GM12801 (cell line): ENCODE measurements at regions not wholly inside any gene's neighbourhood (a gene's known extent, or its start where the extent isn't known, plus 50 kb on each side); places are given as distances from the start of the nearest gene placed in this dataset.

Source experiments
- TF ChIP-seq, protein P1 (sequence below): IDR thresholded peaks from one replicate; pipeline ENCODE4 v1.5.1; 2011; ENCODE audit warnings: control low read depth; ENCODE audit not compliant: insufficient read length; ENCODE audit errors: extremely low read depth

DNA sequence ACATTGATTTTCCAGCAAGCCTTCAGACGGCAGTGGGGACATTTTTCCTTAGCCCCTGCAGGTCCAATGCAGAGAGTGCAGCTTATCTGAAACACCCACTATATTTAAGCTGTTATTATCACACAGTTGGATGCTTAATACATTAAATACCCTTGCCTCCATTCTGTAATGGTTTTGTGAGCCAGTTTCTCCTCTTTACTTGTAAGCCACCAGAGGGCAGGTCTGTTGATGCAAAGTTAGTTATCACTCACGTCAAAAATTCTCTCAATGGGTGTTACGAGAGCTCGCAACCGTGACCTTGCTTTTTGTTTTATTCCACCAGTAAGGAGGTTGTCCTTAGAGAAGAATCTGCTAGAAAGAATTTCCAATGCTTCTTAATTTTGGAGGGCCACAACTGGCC, 189.8 kb downstream of the INSIG2 start:
- TF ChIP-seq, protein P1, sequence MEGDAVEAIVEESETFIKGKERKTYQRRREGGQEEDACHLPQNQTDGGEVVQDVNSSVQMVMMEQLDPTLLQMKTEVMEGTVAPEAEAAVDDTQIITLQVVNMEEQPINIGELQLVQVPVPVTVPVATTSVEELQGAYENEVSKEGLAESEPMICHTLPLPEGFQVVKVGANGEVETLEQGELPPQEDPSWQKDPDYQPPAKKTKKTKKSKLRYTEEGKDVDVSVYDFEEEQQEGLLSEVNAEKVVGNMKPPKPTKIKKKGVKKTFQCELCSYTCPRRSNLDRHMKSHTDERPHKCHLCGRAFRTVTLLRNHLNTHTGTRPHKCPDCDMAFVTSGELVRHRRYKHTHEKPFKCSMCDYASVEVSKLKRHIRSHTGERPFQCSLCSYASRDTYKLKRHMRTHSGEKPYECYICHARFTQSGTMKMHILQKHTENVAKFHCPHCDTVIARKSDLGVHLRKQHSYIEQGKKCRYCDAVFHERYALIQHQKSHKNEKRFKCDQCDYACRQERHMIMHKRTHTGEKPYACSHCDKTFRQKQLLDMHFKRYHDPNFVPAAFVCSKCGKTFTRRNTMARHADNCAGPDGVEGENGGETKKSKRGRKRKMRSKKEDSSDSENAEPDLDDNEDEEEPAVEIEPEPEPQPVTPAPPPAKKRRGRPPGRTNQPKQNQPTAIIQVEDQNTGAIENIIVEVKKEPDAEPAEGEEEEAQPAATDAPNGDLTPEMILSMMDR, result no peak

GRCh38 chr2:118274841-118275510, 186.7 kb downstream of the INSIG2 start:
- TF ChIP-seq, protein P1, result no peak

- TF ChIP-seq, protein P1, result no peak
These were observed 184.1 kb downstream of the INSIG2 start for GRCh38 chr2:118272391-118272790.

GRCh38 chr2:118269408-118270051, 181.3 kb downstream of the INSIG2 start:
- TF ChIP-seq, protein P1, result no peak

DNA sequence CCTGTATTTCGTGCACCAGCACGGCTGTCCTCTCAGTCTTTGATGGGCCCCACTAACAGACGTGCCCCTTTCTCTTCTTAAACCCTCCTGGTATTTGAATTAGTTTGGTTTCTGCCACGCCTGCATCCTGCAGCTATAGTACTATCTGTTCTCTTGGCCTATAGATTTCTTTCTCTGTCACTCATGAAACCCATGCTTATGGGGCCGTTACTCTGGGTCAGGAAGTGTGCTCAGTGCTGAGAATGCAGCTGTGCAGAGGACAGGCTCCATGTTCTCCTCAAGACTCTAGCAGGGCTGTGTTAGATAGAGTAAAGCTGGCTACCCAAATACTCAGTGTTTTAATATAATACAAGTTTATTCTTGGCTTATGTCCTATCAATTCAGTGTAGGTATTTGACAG, 180.0 kb downstream of the INSIG2 start:
- TF ChIP-seq, protein P1, result no peak

DNA sequence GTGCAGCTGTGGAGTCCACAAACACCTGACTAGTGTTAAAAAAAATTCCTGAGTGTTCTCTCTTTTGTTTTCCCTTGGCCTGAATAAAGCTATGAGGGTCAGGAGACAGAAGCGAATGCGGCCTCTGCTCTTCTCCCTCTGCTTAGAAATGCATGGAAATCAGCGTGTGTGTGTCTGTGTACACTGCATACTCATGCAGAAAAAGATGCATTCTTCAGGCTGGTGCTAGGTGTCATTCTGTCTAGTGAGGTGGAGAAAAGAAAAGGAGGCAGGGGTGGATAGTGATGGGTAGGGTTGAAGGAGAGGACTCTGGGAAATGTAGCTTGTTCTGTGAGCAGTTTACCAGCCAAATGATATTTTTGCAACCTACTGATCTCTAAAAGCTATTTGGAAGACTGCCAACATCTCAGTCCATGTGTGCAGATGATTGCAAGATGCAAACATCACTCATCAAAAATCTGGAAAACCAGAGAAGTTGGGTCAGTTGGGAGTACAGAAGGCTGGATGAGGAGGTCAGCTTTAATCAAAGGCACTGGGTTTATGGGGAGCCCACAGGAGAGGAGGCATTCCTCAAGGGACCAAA, 177.7 kb downstream of the INSIG2 start:
- TF ChIP-seq, protein P1, result no peak

- TF ChIP-seq, protein P1, result no peak
These were observed 176.1 kb downstream of the INSIG2 start for GRCh38 chr2:118264232-118264990.
